B cell (primary cell): ENCODE measurements at regions not wholly inside any gene's neighbourhood (a gene's known extent, or its start where the extent isn't known, plus 50 kb on each side); places are given as distances from the start of the nearest gene placed in this dataset.

Experiments
- EZH2 ChIP-seq: IDR thresholded peaks from 2 replicates; pipeline ENCODE4 v1.6.1; 2012; ENCODE audit warnings: borderline replicate concordance, low read depth, mild to moderate bottlenecking, moderate library complexity, low read length; ENCODE audit not compliant: insufficient read depth, poor library complexity, severe bottlenecking
- TF ChIP-seq, protein P1 (sequence below): fragments of 200-600 bp; IDR thresholded peaks from one replicate; pipeline ENCODE4 v1.8.0; 2022; ENCODE audit warnings: antibody characterized with exemption, mild to moderate bottlenecking

DNA sequence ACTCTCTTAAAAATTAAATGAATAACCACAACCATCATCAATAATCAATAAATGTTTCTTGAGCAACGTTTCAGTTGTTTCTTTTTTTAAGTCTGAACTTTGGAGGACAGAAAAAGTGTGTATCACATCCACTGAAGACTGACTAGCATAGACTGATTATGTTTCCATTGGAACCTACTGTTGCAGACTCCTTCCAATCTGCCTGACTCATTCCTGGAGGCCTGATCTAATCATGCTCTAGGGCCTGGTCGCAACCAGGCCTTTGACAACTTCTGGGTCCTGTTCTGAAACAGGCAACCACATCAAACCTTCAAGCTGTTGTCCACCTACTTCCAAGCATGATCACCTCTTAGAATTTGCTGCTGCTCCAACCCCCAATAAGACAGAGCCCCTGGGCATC lies 109.2 kb upstream of the NUDT7 start:
- TF ChIP-seq, protein P1, sequence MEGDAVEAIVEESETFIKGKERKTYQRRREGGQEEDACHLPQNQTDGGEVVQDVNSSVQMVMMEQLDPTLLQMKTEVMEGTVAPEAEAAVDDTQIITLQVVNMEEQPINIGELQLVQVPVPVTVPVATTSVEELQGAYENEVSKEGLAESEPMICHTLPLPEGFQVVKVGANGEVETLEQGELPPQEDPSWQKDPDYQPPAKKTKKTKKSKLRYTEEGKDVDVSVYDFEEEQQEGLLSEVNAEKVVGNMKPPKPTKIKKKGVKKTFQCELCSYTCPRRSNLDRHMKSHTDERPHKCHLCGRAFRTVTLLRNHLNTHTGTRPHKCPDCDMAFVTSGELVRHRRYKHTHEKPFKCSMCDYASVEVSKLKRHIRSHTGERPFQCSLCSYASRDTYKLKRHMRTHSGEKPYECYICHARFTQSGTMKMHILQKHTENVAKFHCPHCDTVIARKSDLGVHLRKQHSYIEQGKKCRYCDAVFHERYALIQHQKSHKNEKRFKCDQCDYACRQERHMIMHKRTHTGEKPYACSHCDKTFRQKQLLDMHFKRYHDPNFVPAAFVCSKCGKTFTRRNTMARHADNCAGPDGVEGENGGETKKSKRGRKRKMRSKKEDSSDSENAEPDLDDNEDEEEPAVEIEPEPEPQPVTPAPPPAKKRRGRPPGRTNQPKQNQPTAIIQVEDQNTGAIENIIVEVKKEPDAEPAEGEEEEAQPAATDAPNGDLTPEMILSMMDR = no peak
- no peak for TF ChIP-seq EZH2
